ENCODE measurements at regions not wholly inside any gene's neighbourhood (a gene's known extent, or its start where the extent isn't known, plus 50 kb on each side); places are given as distances from the start of the nearest gene placed in this dataset.
A peak's percentile ranks its signal among the peaks of the same experiment; 100 is the strongest.

DNA sequence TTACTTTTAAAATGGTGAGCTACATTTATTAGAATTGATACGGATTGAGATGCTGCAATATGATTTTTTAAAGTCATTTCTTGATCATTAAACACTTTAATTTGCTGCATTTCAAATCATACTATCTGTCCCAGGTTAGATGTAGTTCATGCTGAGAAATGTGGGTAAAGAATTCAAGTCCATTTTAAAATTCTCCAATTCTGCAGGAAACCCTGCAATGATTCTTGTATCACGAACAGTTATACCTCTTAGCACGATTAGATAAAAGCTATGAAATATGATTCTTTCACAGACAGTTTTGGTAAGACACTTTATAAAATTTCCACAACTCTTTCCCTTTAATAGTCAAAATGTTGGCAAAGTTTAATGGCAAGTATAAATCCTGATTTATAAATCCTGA, 693.4 kb downstream of the ADGRL2 start:
- no peak for DNase-seq
- TF ChIP-seq, protein P1, sequence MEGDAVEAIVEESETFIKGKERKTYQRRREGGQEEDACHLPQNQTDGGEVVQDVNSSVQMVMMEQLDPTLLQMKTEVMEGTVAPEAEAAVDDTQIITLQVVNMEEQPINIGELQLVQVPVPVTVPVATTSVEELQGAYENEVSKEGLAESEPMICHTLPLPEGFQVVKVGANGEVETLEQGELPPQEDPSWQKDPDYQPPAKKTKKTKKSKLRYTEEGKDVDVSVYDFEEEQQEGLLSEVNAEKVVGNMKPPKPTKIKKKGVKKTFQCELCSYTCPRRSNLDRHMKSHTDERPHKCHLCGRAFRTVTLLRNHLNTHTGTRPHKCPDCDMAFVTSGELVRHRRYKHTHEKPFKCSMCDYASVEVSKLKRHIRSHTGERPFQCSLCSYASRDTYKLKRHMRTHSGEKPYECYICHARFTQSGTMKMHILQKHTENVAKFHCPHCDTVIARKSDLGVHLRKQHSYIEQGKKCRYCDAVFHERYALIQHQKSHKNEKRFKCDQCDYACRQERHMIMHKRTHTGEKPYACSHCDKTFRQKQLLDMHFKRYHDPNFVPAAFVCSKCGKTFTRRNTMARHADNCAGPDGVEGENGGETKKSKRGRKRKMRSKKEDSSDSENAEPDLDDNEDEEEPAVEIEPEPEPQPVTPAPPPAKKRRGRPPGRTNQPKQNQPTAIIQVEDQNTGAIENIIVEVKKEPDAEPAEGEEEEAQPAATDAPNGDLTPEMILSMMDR (IDR thresholded peaks at IDR 0.05; ENCODE audit: borderline replicate concordance) = no peak
- intact Hi-C loops (cut with micrococcal nuclease) = no loop called here

DNA sequence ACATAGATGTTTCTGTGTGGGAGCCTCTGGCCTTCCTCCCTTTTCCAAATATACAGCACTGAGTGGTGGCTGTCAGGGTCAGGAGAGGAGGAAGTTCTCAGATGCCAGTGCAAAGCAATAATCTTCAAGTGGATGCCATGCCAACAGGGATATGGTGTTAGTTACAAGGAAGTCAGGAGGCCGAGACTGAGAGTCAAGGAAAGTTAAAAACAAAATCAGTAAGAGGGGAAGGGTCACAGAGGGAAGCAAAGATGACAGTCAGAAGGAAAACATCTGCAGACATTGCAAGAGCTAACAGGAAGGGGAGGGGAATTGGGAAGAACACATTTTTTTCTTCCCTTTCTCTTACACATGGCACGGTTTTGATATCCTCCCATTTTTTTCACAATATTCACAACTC, 691.4 kb downstream of the ADGRL2 start:
- Histone ChIP-seq H3K27ac (replicated peaks) (peak overlapping the region; percentile 64), H3K4me3 (no peak overlapping the region), H3K4me1 (peaks cover 7% of the 10 kb centered on the region), H3K36me3 (no peaks in the 10 kb centered on the region), H3K27me3 (ENCODE audit: low read depth) (no peaks in the 10 kb centered on the region), H3K9me3 (replicated peaks) (peaks cover 46% of the 10 kb centered on the region)
- no peak for DNase-seq
- TF ChIP-seq, protein P1 (IDR thresholded peaks at IDR 0.05; ENCODE audit: borderline replicate concordance) = no peak
- intact Hi-C loops (cut with micrococcal nuclease) = no loop called here

More for the DNA sequence above, 693.4 kb downstream of the ADGRL2 start:
- peaks cover 47% of the 10 kb centered on the region for H3K9me3 ChIP-seq (replicated peaks)
- H3K36me3 ChIP-seq = no peaks in the 10 kb centered on the region
- H3K4me3 ChIP-seq = no peak overlapping the region
- H3K4me1 ChIP-seq = peaks cover 7% of the 10 kb centered on the region
- H3K27ac ChIP-seq (replicated peaks) = no peak overlapping the region
- H3K27me3 ChIP-seq (ENCODE audit: low read depth) = no peaks in the 10 kb centered on the region

DNA sequence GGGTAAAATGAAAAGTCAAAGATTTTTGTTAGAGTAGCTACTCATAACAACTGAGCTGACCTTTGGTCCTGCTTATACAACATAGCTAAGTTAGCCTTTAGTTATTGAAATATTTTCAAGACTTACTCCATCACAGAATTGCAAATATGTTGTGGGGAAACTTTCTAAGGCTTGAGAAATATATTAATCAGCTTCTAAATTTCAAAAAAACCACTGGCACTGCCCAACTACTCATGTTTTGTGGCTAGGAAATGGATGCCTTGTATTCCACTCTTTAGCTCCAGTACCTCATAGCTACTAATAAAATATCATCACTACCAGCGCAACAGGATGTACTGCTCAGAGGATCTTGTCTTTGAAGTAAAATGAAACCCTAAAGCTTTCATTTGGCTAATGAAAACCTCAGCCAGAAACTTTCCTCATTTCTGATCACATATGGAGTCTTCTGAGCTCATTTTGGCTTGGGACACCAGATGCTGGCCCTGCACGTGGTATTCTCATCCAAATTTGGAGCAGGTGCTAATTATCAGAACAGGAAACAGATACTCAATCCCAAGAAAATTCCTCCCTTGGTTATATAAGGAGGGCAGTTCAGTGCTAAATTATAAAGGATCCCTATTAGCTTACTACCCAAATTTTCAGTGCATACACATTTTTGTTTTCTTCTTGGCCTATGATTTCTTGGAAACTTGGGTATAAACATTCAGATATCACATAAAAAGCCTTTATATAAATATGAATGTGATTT, 690.7 kb downstream of the ADGRL2 start:
- intact Hi-C loops (cut with micrococcal nuclease) = no loop called here
- peaks cover 10% of the 10 kb centered on the region for H3K4me1 ChIP-seq
- TF ChIP-seq, protein P1 (IDR thresholded peaks at IDR 0.05; ENCODE audit: borderline replicate concordance) = no peak
- peak overlapping the region; percentile 64 for H3K27ac ChIP-seq (replicated peaks)
- peaks cover 39% of the 10 kb centered on the region for H3K9me3 ChIP-seq (replicated peaks)
- no peak overlapping the region for H3K4me3 ChIP-seq
- no peak for DNase-seq
- H3K36me3 ChIP-seq = no peaks in the 10 kb centered on the region
- H3K27me3 ChIP-seq (ENCODE audit: low read depth) = no peaks in the 10 kb centered on the region

DNA sequence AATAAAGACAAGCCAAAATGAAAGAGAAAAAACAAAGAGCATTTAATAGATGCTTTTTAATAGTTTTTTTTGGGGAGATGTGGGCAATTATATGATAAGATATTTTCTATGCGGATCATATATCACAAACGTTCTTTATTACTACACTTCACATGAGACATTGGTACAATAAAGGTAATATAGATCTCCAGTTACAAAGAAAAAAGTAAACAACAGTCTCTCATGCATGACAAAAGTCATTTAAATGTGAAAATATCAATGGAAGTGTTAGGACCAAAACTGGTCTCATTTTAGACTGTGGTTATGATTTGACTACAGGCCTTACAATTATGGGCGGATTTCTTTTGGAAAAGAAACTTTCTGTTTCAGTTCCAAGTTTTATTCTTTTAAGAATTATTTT, 687.0 kb downstream of the ADGRL2 start:
- Histone ChIP-seq H3K4me3 (no peak overlapping the region), H3K27ac (replicated peaks) (no peak overlapping the region), H3K27me3 (ENCODE audit: low read depth) (no peaks in the 10 kb centered on the region), H3K4me1 (peaks cover 19% of the 10 kb centered on the region), H3K36me3 (no peaks in the 10 kb centered on the region), H3K9me3 (replicated peaks) (peaks cover 3% of the 10 kb centered on the region)
- no peak for DNase-seq
- TF ChIP-seq, protein P1 (IDR thresholded peaks at IDR 0.05; ENCODE audit: borderline replicate concordance) = no peak
- intact Hi-C loops (cut with micrococcal nuclease) = no loop called here

DNA sequence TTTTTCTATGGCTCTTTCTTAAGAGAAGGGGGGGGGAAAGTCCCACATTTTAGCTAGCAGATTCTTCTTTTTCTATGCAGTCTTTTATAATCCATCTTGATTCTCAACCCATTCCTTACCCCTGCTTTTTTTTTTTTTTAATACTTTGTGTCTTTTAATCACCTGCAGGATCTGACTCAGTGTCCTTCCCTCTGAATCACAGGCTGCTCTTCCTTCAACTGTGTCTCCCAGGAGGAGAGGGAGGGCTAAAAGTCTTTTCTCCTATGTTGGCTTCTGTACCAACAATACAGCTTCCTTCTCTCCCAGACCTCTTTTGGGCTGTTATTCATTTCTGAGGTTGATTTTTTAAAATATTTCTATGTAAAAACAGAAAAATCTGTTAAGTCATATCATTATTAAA, 686.2 kb downstream of the ADGRL2 start:
- no peaks in the 10 kb centered on the region for H3K9me3 ChIP-seq (replicated peaks)
- H3K4me3 ChIP-seq = no peak overlapping the region
- no peaks in the 10 kb centered on the region for H3K27me3 ChIP-seq (ENCODE audit: low read depth)
- intact Hi-C loops (cut with micrococcal nuclease) = no loop called here
- TF ChIP-seq, protein P1 (IDR thresholded peaks at IDR 0.05; ENCODE audit: borderline replicate concordance) = no peak
- no peak for DNase-seq
- peaks cover 16% of the 10 kb centered on the region for H3K4me1 ChIP-seq
- H3K27ac ChIP-seq (replicated peaks) = no peak overlapping the region
- no peaks in the 10 kb centered on the region for H3K36me3 ChIP-seq

Measured in left ventricle myocardium inferior (tissue), 1 donor.